ENCODE measurements at regions not wholly inside any gene's neighbourhood (a gene's known extent, or its start where the extent isn't known, plus 50 kb on each side); places are given as distances from the start of the nearest gene placed in this dataset.
"Not testable (repeated sequence)": the region's sequence is repeated elsewhere in the genome, so short reads cannot be mapped to it uniquely, and the experiment has no call there.

- no peak overlapping the region for H3K4me3 Mint-ChIP-seq
- no peaks in the 10 kb centered on the region for H3K27me3 Mint-ChIP-seq
- no peaks in the 10 kb centered on the region for H3K36me3 Mint-ChIP-seq (ENCODE audit: low read depth)
Measured at GRCh38 chr3:106440672-106441071, 571.9 kb upstream of the CBLB start.

DNA sequence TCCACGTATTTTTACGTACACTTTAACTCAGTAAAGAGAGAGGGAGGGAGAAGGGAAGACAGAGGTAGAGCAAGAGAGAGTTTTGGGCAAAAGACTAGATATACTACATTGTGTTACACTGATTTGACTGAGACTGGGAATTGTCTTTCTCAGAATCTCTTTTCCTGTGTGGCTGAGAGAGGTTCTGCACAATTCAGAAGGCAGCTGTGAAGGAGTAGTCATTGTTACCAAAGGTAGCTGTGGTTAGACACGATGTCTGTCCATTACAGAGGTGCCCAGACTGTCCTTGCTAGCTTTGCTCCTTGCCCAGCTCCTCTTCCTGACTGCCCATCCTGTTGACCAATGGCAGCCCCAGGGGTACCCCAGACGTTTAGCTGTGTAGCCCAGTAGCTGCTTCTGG lies 577.5 kb upstream of the CBLB start:
- Mint-ChIP-seq H3K36me3 (ENCODE audit: low read depth) (peaks cover 13% of the 10 kb centered on the region), H3K27me3 (no peaks in the 10 kb centered on the region), H3K4me1 (ENCODE audit: low read depth) (peaks cover 35% of the 10 kb centered on the region), H3K27ac (peak overlapping the region; percentile 24), H3K4me3 (no peak overlapping the region), H3K9me3 (peaks cover 23% of the 10 kb centered on the region)

More at GRCh38 chr3:106440672-106441071, 571.9 kb upstream of the CBLB start:
- Mint-ChIP-seq H3K9me3 (no peaks in the 10 kb centered on the region), H3K4me1 (ENCODE audit: low read depth) (peaks cover 9% of the 10 kb centered on the region), H3K27ac (peak overlapping the region; percentile 18)

DNA sequence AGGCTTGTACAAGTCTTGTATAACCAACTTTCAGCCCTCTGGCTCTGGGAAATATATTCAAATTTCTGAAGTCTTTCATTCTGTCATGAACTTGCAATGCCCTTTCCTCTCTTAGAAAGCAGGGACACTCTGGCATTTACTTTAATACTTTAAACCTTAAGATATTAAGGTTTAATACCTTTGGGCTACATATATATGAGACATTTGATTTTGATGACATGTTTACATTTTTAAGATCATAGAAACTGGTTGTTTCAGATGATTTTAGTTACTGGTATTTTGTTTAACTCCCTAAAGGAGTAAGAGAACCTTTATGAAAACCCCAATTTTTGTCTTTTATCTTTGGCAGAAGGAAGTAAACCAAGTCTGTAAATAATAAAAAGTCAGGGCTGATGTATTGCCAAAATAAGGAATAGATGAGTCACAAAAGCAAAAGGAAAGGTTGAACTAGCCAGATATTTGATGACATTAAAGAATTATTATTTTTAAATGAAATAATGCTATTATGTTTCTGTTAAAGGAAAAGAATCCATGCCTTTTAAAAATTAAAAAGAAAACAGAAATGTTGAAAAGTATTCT lies 579.0 kb upstream of the CBLB start:
- Mint-ChIP-seq H3K36me3 (ENCODE audit: low read depth) (peaks cover 13% of the 10 kb centered on the region), H3K27ac (no peak overlapping the region), H3K4me1 (ENCODE audit: low read depth) (peaks cover 35% of the 10 kb centered on the region), H3K27me3 (no peaks in the 10 kb centered on the region), H3K9me3 (peaks cover 23% of the 10 kb centered on the region), H3K4me3 (no peak overlapping the region)

DNA sequence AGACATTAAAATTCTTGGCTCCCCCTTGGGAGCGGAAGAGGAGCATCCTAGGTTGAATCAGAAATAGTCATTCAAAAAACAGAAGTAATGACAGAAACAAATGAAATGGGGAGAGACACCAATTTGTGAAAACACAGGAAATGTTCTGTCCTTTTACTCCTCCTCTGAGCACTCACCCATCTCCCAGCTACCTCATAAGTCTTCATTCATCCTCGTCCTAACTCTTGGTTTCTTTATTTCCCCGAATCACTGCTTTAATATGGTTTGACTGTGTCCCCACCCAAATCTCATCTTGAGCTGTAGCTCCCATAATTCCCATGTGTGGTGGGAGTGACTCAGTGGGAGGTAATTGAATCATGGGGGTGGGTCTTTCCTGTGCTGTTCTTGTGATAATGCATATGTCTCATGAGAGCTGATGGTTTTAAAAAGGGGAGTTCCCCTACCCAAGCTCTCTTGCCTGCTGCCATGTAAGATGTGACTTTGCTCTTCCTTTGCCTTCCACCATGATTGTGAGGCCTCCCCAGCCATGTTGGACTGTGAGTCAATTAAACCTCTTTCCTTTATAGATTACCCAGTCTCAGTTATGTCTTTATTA lies 579.7 kb upstream of the CBLB start:
- Mint-ChIP-seq H3K9me3 (peaks cover 23% of the 10 kb centered on the region), H3K36me3 (ENCODE audit: low read depth) (peaks cover 13% of the 10 kb centered on the region), H3K4me1 (ENCODE audit: low read depth) (peaks cover 35% of the 10 kb centered on the region), H3K27ac (peak overlapping the region; percentile 61)
- not testable (repeated sequence) for H3K4me3 Mint-ChIP-seq, H3K27me3 Mint-ChIP-seq

DNA sequence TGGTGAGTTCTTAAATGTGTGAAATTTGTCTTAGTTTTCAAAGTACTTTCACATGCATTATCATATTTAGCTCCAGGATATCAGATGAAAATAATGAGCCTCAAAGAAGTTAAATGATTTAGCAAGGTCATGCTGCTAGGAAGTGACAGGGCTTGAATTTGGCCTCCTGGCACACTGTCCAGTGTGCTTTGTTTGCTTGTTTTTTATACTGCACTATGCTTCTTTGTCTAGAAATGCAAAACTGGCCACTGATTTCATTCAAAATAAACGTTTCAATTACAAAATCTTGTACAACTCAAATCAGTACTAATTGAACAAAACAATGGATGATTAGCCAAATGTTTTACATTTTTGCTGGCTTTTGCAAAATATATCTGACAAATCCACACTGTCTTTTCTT lies 583.3 kb upstream of the CBLB start:
- Mint-ChIP-seq H3K27ac (no peak overlapping the region), H3K36me3 (ENCODE audit: low read depth) (peaks cover 13% of the 10 kb centered on the region), H3K9me3 (peaks cover 22% of the 10 kb centered on the region), H3K4me3 (no peak overlapping the region), H3K27me3 (no peaks in the 10 kb centered on the region), H3K4me1 (ENCODE audit: low read depth) (peaks cover 20% of the 10 kb centered on the region)

DNA sequence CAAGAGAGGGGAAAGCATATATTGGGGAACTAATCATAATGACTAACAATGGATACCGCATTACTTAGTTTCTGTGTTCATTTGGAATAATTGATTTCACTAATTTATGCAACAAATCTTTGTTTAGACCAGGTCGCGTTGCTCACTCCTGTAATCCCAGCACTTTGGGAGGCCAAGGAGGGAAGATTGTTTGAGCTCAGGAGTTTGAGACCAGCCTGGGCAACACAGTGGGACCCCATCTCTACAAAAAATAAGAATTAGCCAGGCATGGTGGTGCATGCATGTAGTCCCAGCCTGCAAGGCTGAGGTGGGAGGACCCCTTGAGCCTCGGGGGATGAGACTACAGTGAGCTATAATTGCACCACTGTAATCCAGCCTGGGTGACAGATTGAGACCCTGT lies 585.7 kb upstream of the CBLB start:
- peaks cover 18% of the 10 kb centered on the region for H3K4me1 Mint-ChIP-seq (ENCODE audit: low read depth)
- H3K4me3 Mint-ChIP-seq: no peak overlapping the region
- no peak overlapping the region for H3K27ac Mint-ChIP-seq
- peaks cover under 1% of the 10 kb centered on the region for H3K9me3 Mint-ChIP-seq
- H3K36me3 Mint-ChIP-seq (ENCODE audit: low read depth): peaks cover under 1% of the 10 kb centered on the region
- no peaks in the 10 kb centered on the region for H3K27me3 Mint-ChIP-seq

DNA sequence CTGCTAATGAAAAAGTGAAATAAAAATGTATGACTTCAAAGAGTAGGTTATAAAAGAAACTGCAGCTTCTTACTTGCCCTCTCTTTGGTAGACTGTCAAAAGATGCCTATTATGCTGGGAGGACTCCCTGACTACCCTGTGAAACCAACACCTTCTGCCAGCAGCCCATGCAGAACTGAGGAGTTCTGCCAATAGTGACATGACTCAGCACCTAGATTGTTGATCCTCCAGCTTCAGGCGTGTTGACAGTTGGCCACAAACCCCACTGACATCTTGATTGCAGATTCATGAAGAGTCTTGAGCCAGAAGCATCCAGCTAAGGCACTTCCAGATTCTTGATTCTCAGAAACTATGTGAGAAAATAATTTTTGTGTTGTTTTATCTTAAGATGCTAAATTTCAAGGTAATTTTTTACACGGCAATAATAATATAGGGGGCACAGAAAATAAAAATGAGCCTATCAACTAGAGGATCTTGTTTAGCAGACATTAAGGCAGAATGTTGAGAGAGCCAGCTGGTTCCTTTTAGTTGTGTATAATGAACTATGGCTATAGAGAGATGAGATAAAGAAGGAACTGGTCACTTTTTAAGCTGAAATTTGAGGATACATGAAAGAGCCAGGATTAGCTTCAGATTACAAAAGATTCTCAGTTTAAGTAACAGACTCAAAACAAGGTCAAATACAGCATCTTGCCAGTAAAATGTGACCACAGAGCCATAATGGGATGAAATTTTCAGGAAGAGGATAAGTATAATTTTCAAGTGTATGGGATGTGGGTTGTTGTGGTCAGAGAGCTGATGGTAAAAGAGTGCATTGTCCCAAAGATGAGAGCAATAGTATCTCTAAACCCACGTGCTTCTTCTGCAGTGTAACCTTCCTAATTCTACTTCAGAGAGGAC lies 588.7 kb upstream of the CBLB start:
- Mint-ChIP-seq H3K27ac (no peak overlapping the region), H3K27me3 (no peaks in the 10 kb centered on the region), H3K4me3 (no peak overlapping the region), H3K9me3 (peaks cover 9% of the 10 kb centered on the region), H3K4me1 (ENCODE audit: low read depth) (peaks cover 18% of the 10 kb centered on the region), H3K36me3 (ENCODE audit: low read depth) (no peaks in the 10 kb centered on the region)

GRCh38 chr3:106458952-106459351 lies 590.1 kb upstream of the CBLB start:
- peaks cover 18% of the 10 kb centered on the region for H3K9me3 Mint-ChIP-seq
- peaks cover 18% of the 10 kb centered on the region for H3K4me1 Mint-ChIP-seq (ENCODE audit: low read depth)
- no peak overlapping the region for H3K4me3 Mint-ChIP-seq
- H3K27me3 Mint-ChIP-seq: no peaks in the 10 kb centered on the region
- H3K27ac Mint-ChIP-seq: no peak overlapping the region
- peaks cover 4% of the 10 kb centered on the region for H3K36me3 Mint-ChIP-seq (ENCODE audit: low read depth)

- peaks cover 46% of the 10 kb centered on the region for H3K9me3 Mint-ChIP-seq
- H3K36me3 Mint-ChIP-seq (ENCODE audit: low read depth): peaks cover 36% of the 10 kb centered on the region
- no peak overlapping the region for H3K4me3 Mint-ChIP-seq
- H3K27ac Mint-ChIP-seq: no peak overlapping the region
- no peaks in the 10 kb centered on the region for H3K27me3 Mint-ChIP-seq
- peaks cover 3% of the 10 kb centered on the region for H3K4me1 Mint-ChIP-seq (ENCODE audit: low read depth)
Measured at GRCh38 chr3:106466881-106467280, 598.1 kb upstream of the CBLB start.

- Mint-ChIP-seq H3K9me3 (peaks cover 26% of the 10 kb centered on the region), H3K27ac (peak overlapping the region; percentile 97), H3K27me3 (no peaks in the 10 kb centered on the region), H3K4me3 (peak overlapping the region; percentile 33), H3K4me1 (ENCODE audit: low read depth) (peaks cover 42% of the 10 kb centered on the region), H3K36me3 (ENCODE audit: low read depth) (peaks cover 61% of the 10 kb centered on the region)
Measured at GRCh38 chr3:106473576-106474475, 605.0 kb upstream of the CBLB start.

DNA sequence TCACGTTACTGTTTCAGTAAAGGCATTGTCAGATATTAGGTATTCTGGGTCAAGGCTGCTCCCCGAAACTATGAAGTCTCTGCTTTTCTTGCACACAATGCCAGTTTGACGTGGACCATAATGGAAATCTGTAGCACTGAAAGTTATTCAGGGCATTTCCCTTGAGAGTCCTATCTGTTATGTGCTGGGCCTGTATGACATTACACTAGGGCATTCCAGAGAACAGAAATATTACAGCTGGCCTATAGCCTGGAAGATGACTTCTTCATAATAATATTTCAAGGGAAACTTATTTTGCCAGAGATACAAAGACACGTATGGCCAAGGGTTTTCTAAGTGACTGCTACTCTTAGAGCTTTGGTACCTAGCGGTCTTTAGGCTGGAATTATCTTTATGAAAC lies 613.6 kb upstream of the CBLB start:
- Mint-ChIP-seq H3K9me3 (peaks cover 32% of the 10 kb centered on the region), H3K36me3 (ENCODE audit: low read depth) (peaks cover 19% of the 10 kb centered on the region), H3K4me3 (no peak overlapping the region), H3K4me1 (ENCODE audit: low read depth) (no peaks in the 10 kb centered on the region), H3K27me3 (no peaks in the 10 kb centered on the region), H3K27ac (no peak overlapping the region)

DNA sequence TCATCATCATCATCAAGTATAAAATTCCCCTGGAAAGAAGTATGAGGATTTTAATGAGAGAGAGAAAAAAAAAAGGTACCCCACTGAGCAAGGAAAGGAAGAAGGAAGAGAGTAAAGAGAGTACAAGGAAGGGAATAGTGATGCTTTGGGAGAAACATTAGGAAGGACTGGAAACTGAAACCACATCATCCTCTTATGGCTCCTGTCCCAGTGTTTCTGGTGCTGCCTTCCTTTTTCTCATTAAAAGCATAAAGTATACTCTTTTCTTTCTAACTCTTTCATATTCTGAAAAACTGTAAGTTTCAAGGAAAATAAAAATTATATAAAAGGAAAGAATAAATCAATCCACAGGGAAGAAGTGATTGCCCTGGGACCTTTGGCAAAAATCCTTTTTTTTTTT lies 616.4 kb upstream of the CBLB start:
- H3K36me3 Mint-ChIP-seq (ENCODE audit: low read depth): no peaks in the 10 kb centered on the region

DNA sequence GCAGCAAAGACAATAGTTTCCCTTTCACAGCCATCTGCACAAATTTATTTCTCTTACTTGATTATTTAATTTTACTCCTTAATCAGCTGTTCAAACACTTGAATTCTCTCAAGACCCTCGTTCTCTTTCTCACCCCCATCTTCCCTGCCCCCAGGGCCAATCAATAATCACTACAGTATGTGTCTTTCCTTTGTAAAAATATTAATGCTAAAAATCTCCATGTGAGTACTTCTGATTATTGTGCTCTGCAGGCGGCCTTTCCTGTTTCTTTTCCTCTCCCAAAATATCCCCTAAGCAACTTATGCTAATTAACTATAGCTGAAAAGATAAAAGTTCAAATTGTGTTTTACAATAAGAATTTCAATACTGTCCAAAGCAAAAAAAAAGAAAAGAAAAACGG lies 617.0 kb upstream of the CBLB start:
- no peak overlapping the region for H3K27ac Mint-ChIP-seq

More for the DNA sequence above, 616.4 kb upstream of the CBLB start:
- Mint-ChIP-seq H3K4me1 (ENCODE audit: low read depth) (no peaks in the 10 kb centered on the region), H3K9me3 (peaks cover 11% of the 10 kb centered on the region), H3K27ac (no peak overlapping the region), H3K4me3 (no peak overlapping the region), H3K27me3 (no peaks in the 10 kb centered on the region)

GRCh38 chr3:106486945-106487639 lies 618.3 kb upstream of the CBLB start:
- H3K36me3 Mint-ChIP-seq (ENCODE audit: low read depth); H3K27ac Mint-ChIP-seq; H3K9me3 Mint-ChIP-seq; H3K4me1 Mint-ChIP-seq (ENCODE audit: low read depth); H3K4me3 Mint-ChIP-seq; H3K27me3 Mint-ChIP-seq: not testable (repeated sequence)

More for the DNA sequence above, 617.0 kb upstream of the CBLB start:
- Mint-ChIP-seq H3K36me3 (ENCODE audit: low read depth) (no peaks in the 10 kb centered on the region), H3K27me3 (no peaks in the 10 kb centered on the region), H3K4me3 (no peak overlapping the region), H3K4me1 (ENCODE audit: low read depth) (no peaks in the 10 kb centered on the region), H3K9me3 (peaks cover 11% of the 10 kb centered on the region)
